Activated CD4-positive, CD25-positive, alpha-beta regulatory T cell treated with anti-CD3 and anti-CD28 coated beads, Interleukin-2, amount 50 U/mL, for 72 hours (primary cell): ENCODE measurements at regions not wholly inside any gene's neighbourhood (a gene's known extent, or its start where the extent isn't known, plus 50 kb on each side); places are given as distances from the start of the nearest gene placed in this dataset.

ENCODE experiments used
- DNase-seq: peaks from one replicate; pipeline ENCODE4 v3.0.0; 2021

DNA sequence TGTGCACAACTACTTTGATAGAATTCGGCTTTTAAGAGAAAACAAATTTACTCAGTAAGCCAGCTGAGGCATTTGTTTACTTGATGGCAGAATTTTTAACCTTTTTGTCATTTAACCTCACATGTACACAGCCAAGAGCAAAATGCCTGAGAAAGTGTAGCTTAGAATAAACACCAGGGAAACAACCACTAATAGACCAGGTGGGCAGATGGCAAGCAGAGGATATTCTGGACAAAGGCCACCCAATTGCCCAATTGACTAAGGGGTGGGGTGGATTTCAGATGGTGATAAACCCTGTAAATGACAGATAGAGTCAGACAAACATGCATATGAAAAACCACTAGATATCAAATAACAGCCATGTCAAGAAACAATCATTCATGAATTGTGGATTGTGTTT, 190.7 kb upstream of the FBXL4 start:
- DNase-seq = no peak

GRCh38 chr6:99137314-99137713, 189.6 kb upstream of the FBXL4 start:
- DNase-seq = no peak

- DNase-seq = no peak
Measured at GRCh38 chr6:99136488-99136887, 188.7 kb upstream of the FBXL4 start.

DNA sequence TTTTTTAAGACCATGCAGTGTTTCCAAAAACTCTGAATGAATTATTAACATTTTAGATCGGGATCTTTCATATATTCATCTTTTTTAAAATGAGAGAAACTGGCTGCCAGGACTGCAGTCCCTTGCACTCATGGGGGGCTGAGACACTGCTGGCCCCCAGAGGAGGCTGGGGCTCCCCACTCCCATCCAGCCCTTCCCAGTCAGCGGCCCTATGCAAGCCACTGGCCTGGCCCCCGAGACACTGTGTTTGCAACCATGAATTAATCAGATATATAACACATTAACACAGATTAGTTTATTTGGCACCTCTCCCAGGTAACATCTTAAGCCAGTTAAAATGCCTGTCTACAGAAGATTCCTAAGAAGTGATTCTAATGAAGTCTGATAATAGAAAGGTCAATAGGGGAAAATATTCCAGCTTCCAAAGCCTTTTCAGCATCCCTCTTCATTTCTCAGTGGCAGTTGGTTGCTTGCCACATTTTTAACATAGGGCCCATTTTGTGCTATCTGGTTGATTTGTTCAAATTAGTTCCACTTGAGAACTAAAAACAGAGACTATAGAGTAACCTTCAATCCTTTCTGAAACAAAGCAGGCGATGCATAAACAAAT, 184.4 kb upstream of the FBXL4 start:
- no peak for DNase-seq

DNA sequence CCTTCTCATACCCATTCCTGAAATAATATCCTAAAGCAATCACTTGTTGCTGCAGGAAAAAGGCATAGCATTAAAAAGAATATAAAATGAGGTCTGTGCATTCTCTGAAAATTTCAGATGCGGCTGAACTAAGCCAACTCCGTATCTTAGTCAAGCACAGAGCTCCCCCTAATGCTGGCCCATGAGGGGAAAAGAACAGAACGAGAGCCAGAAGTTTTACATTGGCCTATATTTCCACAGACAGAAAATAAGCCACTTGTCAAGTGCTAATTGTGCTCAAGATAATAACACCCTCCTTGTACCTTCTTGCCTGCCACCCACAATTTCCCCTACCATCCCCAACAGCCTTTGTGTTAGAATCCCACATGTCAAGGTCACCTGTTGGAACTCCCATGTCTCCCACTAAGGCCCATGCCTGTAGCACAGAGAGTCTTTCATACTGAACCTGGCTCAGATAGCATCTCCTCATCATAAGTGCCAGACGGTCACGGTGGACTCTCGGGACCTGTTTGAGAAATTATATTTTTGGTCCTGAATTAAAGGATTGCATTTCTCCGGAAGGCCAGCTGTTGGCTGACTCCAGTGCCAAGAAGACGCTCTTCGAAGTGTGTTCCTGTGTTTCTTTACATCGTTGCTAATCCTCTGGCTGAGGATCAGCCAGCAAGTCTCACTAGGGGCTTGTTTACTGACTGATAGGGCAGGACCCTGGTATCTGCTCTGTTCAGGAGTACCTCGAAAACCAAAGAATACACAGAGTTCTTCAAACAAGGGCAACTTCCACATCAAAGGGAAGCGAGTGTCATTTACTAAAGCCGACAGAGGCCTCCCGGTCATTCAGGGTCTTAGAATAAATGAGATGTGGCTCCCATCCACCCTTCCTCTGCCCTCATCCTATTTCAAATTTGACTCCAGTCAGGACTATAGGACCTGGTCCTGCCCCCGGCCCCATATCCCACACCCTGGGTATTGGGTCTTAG, 183.4 kb upstream of the FBXL4 start:
- no peak for DNase-seq

- DNase-seq = no peak
Measured at GRCh38 chr6:99129835-99130234, 182.1 kb upstream of the FBXL4 start.

DNA sequence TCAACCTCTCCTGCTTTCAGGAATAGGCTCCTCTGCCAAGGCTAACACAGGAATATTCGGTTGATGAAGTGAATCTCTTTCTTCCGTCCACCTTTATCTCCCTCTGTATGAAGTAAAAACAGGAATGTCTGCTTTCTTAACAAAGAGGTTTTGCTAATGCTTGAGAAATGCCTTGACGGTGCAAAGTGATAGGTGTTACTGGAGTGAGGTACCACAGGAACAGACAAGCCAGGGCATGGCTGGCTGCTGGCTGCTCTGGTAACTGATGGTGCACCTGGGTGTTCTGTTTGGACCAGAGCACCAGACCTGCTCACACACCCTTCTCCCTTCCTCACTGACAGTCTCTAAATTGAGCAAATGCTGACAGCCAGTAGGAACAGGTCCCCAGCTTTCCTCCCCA, 174.0 kb upstream of the FBXL4 start:
- no peak for DNase-seq

GRCh38 chr6:99120641-99121040, 172.9 kb upstream of the FBXL4 start:
- DNase-seq = no peak

GRCh38 chr6:99119109-99120031, 171.6 kb upstream of the FBXL4 start:
- no peak for DNase-seq

GRCh38 chr6:99114769-99115406, 167.1 kb upstream of the FBXL4 start:
- no peak for DNase-seq

- no peak for DNase-seq
Measured at GRCh38 chr6:99111590-99111989, 163.8 kb upstream of the FBXL4 start.

DNA sequence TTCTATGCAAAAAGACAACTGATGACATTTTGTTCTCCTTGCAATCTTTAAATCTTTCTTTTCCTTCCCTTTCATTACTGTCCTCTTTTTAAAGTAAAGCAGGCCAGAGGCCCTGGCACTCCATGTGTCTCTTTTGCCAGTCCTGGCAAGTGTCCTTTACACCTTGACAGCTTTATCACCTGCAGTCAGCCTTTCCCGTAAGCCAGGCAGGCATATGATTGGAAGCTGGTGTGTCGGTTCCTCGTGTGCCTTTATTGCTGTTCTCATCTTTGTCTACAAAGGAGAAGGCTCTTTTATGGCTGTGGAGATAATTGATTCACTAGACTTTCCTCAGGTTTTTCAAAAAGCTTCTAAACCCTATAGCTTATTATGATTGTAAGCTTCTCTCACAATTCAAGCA, 162.3 kb upstream of the FBXL4 start:
- no peak for DNase-seq

GRCh38 chr6:99104218-99104617, 156.5 kb upstream of the FBXL4 start:
- no peak for DNase-seq

DNA sequence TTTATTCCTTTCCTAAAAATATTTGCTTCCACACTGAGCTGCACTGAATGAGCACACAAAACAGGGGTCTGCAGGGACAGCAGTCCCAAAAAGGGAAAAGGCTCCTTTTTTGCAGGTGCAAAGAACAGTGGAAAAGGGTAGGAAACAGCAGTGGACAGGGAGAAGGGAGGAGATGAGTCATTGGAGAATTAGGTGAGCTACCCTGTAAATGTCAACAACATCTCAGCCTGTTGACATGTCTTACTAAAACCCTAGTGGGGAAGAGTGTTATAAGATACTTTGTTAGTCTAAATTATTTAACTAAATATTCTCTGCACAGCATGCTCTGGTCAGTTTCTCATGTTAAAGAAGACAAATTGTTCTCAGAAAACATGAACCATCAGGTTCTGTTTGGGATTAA, 151.5 kb upstream of the FBXL4 start:
- DNase-seq = no peak

- DNase-seq = no peak
Measured at GRCh38 chr6:99096170-99096569, 148.4 kb upstream of the FBXL4 start.

GRCh38 chr6:99093456-99094190, 145.9 kb upstream of the FBXL4 start:
- no peak for DNase-seq

DNA sequence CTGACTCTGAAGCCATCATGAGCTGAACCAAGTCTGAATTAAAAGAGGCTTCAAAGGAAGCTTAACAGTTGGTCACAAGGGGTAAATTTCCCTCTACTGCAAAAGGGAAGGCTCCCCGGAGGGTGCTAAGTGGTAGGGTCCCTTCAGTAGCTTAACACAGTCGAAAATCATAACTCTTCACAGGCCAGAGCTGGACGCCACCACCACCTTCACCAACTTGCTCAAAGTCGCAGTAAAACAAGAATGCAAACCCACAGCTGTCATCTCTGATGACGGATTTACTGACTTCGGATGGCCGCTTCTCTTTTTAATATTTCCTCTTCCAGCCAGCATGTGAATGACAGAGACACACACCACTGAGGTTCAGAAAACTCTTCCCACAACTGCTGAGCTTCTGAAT, 144.7 kb upstream of the FBXL4 start:
- DNase-seq = no peak

DNA sequence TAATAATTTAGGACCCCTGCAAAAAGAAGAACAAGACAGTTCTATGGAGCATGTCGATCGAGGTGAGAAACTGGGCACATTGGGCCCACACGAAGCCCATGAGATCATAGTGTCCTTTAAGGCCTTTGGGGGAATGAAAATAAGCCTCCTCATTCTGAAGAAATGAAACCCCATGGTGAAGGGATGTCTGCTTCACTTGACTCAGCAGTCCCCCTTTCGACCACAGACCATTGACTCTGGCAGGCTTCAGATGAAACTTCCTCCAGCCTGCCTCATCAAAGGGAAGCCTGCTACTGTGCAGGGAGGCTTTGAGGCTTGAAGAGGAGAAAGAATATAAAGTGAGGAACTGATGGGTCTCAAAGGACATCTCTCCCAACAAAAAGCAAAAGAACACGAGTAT, 144.2 kb upstream of the FBXL4 start:
- DNase-seq = no peak

DNA sequence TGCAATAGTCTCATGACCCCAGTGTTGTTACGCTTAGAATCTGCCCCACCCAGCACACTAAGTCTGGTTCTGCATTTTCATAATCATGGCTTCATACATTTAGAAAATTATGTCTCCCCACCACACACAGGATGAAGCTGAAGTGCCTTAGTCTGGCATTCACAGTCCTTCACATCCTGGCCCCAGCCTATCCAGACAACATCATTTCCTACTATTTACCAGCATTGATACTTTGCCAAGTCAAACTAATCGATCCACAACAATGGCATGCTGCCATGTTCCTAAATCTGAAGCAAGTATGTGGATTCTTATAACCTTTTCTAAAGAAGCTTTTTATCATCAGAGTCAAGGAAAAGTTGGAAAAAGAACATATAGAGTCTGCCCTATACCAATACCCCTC, 132.4 kb upstream of the FBXL4 start:
- DNase-seq = no peak

DNA sequence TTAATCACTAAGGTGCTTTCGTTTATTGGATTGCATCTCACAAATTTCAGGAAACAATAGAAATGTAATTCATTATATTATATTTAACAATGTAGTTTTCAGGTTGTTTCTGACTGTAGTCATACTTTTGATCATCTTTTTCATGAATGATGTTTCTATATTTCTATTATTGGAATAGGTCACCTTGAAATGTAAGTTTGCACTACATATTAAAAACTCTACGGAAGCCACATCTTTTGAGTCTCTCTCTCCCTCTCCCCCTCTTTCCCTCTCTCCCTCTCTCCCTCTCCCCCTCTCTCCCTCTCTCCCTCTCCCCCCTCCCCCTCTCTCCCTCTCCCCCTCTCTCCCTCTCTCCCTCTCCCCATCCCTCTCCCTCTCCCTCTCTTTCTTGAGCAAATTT, 131.3 kb upstream of the FBXL4 start:
- DNase-seq = no peak

- DNase-seq = no peak
Measured at GRCh38 chr6:99073223-99073622, 125.5 kb upstream of the FBXL4 start.

DNA sequence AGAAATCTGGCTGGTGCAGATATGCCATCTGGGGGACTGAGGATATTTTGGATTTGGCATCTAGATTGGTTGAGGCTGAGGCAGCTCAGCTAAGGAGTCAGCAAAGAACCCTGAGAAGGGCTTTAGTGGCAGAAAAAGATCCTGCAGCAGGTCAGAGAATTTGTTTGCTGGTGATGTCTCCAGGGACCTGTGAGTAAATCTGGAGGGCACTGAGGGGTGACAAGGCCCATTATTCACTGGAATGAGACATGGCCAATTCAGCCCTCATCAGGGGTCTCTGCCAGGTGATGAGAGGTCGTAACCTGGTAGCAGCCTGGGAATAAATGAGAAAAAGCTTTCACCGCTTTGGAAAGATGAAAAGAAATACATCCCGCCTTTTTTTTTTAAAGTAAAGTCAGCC, 118.3 kb upstream of the FBXL4 start:
- DNase-seq = no peak
